ENCODE measurements at regions not wholly inside any gene's neighbourhood (a gene's known extent, or its start where the extent isn't known, plus 50 kb on each side); places are given as distances from the start of the nearest gene placed in this dataset.

DNA sequence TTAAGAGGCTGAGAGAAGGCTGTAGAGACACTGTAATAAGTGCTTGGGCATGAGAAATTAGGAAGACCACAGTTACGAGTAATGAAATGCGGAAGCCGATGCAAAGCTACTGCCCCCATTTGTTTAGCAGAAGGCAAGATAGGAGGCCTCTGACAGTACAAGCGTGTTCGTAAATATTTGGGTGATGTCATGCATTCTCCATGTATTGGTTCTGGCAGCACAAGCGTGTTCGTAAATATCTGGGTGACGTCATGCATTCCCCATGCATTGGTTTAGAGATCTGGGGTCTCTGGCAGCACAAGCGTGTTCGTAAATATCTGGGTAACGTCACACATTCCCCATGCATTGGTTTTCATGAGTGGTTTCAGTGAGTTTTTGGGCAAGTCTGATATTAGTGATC lies 661.5 kb upstream of the FRG1 start:
- no peak for DNase-seq (ENCODE audit: extremely low spot score, unreplicated experiment)
- Mint-ChIP-seq H3K27ac (ENCODE audit: unreplicated experiment) (no peak overlapping the region), H3K27me3 (ENCODE audit: unreplicated experiment) (no peaks in the 10 kb centered on the region)

DNA sequence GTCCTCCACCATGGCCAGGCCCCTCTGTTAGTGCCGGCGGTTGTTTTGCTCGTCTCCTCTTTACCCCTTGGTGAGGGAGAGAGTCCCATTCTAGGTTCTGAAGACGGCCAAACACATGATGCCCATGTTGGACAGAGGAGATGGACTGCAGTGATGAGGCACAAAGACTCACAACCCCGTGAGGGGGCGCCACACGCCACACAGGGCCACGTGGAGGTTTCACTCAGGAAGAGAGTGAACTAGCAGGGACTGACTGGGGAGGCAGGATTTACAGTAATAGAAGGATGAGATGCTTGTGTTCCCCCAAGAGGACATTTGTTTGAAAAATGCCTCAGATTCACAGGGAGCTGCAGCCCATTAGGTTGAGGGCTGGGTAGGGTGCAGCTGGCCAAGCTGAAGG lies 655.3 kb upstream of the FRG1 start:
- no peaks in the 10 kb centered on the region for H3K36me3 Mint-ChIP-seq (ENCODE audit: unreplicated experiment)
- H3K9me3 Mint-ChIP-seq (ENCODE audit: unreplicated experiment), result peaks cover 14% of the 10 kb centered on the region
- no peak overlapping the region for H3K4me3 Mint-ChIP-seq (ENCODE audit: unreplicated experiment)

More for the DNA sequence above, 661.5 kb upstream of the FRG1 start:
- H3K4me1 Mint-ChIP-seq (ENCODE audit: unreplicated experiment), result no peaks in the 10 kb centered on the region
- no peak overlapping the region for H3K4me3 Mint-ChIP-seq (ENCODE audit: unreplicated experiment)
- H3K36me3 Mint-ChIP-seq (ENCODE audit: unreplicated experiment), result no peaks in the 10 kb centered on the region
- peaks cover 11% of the 10 kb centered on the region for H3K9me3 Mint-ChIP-seq (ENCODE audit: unreplicated experiment)
- TF ChIP-seq, protein P1, sequence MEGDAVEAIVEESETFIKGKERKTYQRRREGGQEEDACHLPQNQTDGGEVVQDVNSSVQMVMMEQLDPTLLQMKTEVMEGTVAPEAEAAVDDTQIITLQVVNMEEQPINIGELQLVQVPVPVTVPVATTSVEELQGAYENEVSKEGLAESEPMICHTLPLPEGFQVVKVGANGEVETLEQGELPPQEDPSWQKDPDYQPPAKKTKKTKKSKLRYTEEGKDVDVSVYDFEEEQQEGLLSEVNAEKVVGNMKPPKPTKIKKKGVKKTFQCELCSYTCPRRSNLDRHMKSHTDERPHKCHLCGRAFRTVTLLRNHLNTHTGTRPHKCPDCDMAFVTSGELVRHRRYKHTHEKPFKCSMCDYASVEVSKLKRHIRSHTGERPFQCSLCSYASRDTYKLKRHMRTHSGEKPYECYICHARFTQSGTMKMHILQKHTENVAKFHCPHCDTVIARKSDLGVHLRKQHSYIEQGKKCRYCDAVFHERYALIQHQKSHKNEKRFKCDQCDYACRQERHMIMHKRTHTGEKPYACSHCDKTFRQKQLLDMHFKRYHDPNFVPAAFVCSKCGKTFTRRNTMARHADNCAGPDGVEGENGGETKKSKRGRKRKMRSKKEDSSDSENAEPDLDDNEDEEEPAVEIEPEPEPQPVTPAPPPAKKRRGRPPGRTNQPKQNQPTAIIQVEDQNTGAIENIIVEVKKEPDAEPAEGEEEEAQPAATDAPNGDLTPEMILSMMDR (IDR thresholded peaks at IDR 0.05), result no peak

DNA sequence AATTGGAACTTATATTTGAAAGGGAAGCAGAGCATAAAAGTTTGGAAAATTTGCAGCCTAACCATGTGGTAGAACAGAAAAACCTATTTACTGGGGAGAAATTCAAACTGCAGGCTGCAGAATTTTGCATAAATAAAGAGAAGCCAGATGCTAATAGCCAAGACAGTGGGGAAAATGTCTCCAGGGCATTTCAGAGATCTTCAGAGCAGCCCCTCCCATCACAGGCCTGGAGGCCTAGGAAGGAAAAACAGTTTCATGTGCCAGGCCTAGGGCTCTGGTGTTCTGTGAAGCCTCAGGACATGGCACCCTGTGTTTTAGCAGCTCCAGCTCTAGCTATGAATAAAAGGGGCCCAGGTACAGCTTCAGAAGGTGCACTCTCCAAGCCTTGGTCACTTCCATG lies 648.7 kb upstream of the FRG1 start:
- TF ChIP-seq, protein P1 (IDR thresholded peaks at IDR 0.05), result no peak
- no peaks in the 10 kb centered on the region for H3K4me1 Mint-ChIP-seq (ENCODE audit: unreplicated experiment)
- no peak for DNase-seq (ENCODE audit: extremely low spot score, unreplicated experiment)
- H3K36me3 Mint-ChIP-seq (ENCODE audit: unreplicated experiment), result no peaks in the 10 kb centered on the region
- H3K9me3 Mint-ChIP-seq (ENCODE audit: unreplicated experiment), result peaks cover 29% of the 10 kb centered on the region
- H3K27me3 Mint-ChIP-seq (ENCODE audit: unreplicated experiment), result no peaks in the 10 kb centered on the region
- no peak overlapping the region for H3K4me3 Mint-ChIP-seq (ENCODE audit: unreplicated experiment)
- no peak overlapping the region for H3K27ac Mint-ChIP-seq (ENCODE audit: unreplicated experiment)

More for the DNA sequence above, 655.3 kb upstream of the FRG1 start:
- TF ChIP-seq, protein P1 (IDR thresholded peaks at IDR 0.05), result no peak
- Mint-ChIP-seq H3K27ac (ENCODE audit: unreplicated experiment) (no peak overlapping the region), H3K27me3 (ENCODE audit: unreplicated experiment) (no peaks in the 10 kb centered on the region), H3K4me1 (ENCODE audit: unreplicated experiment) (no peaks in the 10 kb centered on the region)
- no peak for DNase-seq (ENCODE audit: extremely low spot score, unreplicated experiment)

DNA sequence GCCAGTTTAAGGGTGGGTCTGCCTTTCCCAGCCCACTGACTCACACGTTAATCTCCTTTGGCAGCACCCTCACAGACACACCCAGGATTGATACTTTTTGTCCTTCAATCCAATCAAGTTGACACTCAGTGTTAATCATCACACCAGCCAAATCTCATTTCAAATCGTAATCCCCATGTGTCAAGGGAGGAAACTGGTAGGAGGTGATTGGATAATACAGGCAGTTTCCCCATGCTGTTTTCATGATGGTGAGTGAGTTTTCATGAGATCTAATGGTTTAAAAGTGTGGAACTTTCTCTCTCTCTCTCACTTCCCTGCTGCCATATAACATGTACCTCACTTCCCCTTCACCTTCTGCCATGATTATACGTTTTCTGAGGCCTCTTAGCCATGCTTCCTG lies 647.2 kb upstream of the FRG1 start:
- peaks cover 26% of the 10 kb centered on the region for H3K9me3 Mint-ChIP-seq (ENCODE audit: unreplicated experiment)
- TF ChIP-seq, protein P1 (IDR thresholded peaks at IDR 0.05), result no peak
- DNase-seq (ENCODE audit: extremely low spot score, unreplicated experiment), result no peak
- no peaks in the 10 kb centered on the region for H3K27me3 Mint-ChIP-seq (ENCODE audit: unreplicated experiment)
- no peaks in the 10 kb centered on the region for H3K4me1 Mint-ChIP-seq (ENCODE audit: unreplicated experiment)
- H3K27ac Mint-ChIP-seq (ENCODE audit: unreplicated experiment), result no peak overlapping the region
- H3K4me3 Mint-ChIP-seq (ENCODE audit: unreplicated experiment), result no peak overlapping the region
- H3K36me3 Mint-ChIP-seq (ENCODE audit: unreplicated experiment), result no peaks in the 10 kb centered on the region

DNA sequence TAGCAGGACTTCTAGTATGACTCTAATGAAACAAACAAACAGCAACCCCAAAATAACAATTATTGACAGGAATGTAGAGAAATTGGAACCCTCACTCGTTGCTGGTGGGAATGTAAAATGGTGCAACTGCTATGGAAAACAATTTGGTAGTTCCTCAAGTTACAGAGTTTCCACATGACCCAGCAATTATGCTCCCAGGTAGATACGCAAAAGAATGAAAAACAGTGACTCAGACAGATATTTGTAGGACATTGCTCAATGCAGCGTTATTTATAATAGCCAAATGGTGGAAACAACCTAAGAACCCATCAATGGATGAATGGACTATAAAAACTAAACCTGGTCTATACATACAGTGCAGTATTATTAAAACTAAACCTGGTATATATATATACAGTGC lies 646.1 kb upstream of the FRG1 start:
- no peak overlapping the region for H3K27ac Mint-ChIP-seq (ENCODE audit: unreplicated experiment)
- no peaks in the 10 kb centered on the region for H3K4me1 Mint-ChIP-seq (ENCODE audit: unreplicated experiment)
- H3K36me3 Mint-ChIP-seq (ENCODE audit: unreplicated experiment), result no peaks in the 10 kb centered on the region
- TF ChIP-seq, protein P1 (IDR thresholded peaks at IDR 0.05), result no peak
- H3K9me3 Mint-ChIP-seq (ENCODE audit: unreplicated experiment), result peaks cover 30% of the 10 kb centered on the region
- no peaks in the 10 kb centered on the region for H3K27me3 Mint-ChIP-seq (ENCODE audit: unreplicated experiment)
- no peak overlapping the region for H3K4me3 Mint-ChIP-seq (ENCODE audit: unreplicated experiment)
- DNase-seq (ENCODE audit: extremely low spot score, unreplicated experiment), result no peak

All from osteocyte (in vitro differentiated cells).